GM19328 (cell line): ENCODE measurements at regions not wholly inside any gene's neighbourhood (a gene's known extent, or its start where the extent isn't known, plus 50 kb on each side); places are given as distances from the start of the nearest gene placed in this dataset.

ENCODE experiments used
- ATAC-seq: cut with Tn5 transposase; IDR thresholded peaks from one replicate; pipeline ENCODE4 v1.9.1; 2021; ENCODE audit warnings: mild to moderate bottlenecking, moderate library complexity; ENCODE audit not compliant: unreplicated experiment

DNA sequence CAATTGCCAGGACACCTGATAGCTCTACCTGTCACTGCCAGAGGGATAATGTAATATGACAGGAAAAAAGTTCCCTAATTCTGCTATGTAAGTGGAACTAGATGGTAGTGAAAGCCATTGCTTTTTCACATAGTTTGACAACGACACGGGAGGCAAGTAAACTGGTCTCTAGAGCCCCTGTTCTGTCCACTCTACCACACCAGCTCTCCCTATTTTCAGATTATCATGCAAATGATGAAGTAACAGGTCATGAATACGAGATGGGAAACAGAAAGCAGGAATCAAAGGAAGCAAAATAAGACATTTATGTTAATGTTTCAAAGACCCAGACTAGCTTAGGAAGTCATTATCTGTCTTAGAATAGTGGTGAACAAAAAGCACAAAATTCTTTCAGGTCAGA, 56.2 kb downstream of the TAF11L14 start:
- ATAC-seq = no peak

DNA sequence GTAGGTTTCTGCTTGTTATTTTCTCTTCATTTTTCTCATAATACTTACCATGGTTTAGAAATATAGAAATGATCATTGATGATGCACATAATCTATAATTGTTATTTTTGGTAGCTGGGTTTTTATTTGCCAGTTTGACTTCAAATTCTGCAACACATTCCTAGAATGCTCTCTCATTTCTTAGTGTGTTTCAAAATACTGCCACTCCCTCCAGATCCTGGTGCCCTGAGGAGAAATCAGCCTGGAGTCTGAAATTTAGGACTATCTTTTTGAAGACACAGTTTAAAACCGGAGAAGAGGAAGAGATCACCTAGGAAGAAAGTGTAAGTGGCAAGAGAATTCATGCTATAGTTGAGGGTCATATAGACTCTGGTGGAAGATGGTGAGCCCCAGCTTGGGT, 57.5 kb downstream of the TAF11L14 start:
- no peak for ATAC-seq

DNA sequence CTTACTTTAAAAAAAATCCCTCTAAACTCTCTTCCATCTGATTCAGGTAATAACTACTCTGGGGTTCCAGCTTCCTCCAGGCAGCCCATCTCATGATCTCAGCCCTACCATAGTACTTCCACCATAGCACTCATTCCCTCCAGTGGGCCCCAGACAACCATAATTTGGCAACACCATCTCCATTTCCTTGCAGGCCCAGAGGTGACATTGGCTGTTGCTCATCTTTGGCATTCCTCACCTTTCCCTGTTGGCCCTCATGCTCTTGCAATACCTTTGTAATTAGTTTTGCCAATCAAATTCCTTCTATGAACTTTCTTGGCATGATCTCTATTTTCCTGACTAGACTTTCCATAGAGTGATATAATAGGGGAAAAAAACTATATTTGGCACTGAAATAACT, 60.1 kb downstream of the TAF11L14 start:
- no peak for ATAC-seq

DNA sequence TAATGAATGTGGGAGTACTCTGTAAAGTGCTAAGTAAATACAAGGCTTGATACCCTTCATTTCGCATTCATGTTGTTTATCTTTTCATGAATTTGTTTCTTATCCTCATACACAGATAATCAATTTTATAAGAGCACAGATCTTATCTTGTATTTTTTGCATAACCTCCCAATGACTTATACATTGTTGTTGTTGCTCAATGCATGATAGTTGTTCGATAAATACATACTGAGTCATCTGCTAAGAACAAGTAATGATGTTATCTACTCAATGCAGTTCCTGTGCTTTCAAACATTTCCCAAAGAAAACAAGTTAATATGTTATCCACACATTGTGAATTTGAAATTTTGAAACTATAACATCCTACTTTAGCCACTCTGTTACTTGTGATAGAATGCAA, 60.7 kb downstream of the TAF11L14 start:
- ATAC-seq = no peak

DNA sequence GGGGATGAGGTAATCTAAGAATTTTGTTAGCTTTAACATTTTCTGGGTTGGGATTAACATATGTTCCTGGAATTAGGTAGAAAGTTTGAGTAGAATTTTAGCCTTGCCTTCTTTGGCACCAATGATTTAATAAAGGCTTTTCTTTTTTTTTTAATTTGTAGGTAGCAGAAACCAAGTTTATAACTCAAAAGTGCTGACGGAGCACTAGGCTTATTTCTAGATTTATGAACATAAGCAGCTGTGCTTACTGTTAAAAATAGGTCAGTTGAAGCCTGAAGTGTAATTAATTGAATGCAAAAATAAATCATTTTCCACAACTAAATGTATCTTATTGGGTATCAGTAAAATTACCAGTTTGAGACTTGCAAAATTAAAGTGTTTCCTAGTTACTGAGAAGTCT, 62.4 kb downstream of the TAF11L14 start:
- ATAC-seq = no peak

DNA sequence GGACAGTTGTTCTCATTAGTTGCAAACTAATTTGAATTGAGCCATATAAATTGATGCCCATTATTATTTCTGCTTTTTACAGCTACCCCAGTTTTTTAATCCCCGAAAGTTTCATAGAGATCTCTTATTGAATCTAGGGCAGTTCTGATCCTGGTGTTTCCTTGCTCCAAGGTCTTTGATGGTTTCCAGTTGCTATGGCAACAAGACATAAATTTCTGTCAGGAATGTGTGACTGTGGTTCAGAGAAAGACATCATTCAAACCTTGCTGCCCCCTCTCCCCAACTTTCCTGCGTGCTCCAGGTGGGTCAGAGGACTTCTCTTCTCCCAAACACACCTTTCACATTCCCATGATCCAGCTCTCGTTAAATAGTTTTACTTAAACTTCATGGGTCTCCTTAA, 63.4 kb downstream of the TAF11L14 start:
- no peak for ATAC-seq

DNA sequence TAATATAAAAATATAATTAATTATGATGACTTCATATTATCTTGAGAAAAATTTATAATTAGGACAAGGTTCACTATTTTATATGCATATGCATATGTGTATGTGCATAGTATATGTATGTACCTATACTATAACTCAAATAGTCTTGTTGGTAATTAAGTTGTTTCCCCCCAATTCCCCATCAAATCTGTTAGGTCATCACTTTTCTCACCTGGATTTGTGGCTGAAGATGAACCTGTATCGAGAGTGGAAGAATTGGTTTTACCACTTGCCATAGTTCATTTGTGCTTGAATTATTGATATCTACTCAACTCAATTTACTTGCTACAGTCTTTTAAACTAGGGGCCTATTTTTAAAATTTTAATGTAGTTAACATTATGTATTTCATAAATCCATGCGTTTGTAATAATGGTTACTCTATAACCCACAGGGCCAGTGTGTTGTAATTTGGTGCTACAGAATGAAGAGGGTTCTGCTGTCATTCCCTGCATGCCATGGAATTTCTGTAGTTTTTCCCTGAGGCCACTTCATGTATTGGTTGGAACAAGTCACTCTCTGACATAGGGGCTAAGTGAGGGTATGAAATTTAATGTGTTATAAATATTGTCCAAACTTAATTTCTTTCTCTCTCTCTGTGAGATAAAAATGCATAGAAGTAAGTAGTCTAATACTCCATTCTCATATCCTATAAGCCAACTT, 74.9 kb downstream of the TAF11L14 start:
- ATAC-seq = no peak

DNA sequence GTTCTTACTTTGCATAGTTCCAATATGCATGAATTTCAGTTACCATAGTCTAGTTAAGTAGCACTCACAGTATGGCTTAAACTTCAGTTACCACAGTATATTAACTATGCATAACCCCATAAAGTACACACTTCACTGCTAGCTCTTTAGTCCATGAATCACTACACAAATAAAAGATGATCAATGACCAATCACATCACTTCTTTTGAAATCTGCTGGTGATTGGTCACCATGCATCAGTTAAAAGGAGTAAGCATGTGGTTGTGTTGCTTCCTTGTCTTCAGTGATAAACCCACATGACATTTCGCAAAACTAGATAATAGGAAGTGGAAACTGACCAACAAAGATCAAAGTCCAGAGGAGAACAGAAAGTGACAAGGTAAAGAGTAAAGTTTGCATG, 79.0 kb downstream of the TAF11L14 start:
- no peak for ATAC-seq

DNA sequence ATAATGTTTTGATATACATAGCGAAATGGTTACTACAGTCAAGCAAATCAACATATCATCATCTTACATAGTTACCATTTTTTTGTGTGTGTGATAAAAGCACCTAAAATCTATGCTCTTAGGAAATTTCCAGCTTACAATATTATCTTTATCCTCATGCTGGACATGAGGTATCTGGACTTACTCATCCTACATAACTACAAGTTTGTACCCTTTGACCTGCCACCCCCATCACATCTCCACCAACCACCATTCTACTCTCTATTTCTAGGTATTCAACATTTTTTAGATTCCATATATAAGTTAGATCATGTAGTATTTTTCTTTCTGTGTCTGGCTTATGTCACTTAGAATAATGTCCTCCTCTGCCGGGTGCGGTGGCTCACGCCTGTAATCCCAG, 79.9 kb downstream of the TAF11L14 start:
- no peak for ATAC-seq

DNA sequence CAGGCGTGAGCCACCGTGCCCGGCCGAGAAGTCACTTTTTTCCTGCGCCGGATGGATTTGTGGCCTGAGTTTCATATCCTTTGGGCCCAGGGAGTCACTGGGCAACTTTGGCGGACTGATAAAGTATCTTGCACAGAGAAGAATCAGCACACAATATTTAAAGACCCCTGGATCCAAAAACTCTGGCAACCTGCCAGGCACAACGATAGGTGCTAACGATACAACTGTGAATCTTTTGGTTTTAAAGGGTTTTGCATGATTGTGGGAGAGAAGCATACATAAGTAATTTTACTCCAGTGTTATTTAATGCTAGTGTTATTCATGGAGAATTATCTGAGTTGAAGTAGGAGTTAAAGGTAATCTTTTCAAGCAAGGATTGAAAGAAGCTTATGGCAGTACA, 85.3 kb downstream of the TAF11L14 start:
- ATAC-seq = no peak

DNA sequence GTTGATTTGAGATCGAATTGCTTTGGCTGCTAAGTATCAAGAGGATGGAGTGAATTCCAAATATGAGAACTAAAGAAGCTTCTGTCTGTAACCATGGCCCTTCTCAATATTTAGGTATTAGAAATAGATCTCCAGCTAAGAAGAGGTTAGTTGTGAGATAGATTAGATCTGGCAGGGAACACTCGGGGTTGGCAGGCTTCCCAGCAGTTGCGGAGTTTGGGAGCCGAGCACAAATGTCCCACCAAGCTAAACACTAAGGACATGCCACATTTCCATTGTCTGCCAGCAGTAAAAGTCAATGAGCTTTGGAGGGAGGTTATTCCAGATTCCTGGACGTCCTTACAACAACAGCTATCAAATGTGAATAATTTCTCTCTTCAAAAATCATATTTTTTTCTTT, 85.8 kb downstream of the TAF11L14 start:
- no peak for ATAC-seq

DNA sequence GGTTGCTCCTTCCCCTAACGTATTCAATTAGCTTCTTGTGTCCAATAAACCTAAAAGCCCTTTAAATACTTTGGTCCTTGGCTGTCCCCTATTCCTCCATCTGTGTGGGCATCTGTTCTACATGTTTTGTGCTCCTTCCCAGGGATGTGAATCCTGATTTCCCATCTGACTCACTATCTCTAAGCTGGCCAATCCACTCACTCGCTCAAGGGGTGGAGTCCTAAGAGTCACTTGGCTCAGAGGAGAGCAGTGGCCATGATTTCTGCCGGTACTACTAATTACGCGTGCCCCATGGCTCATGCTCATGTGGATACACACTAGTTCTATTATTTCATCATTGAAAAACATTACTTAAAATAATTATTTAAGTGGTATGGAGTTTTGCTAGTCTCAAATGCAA, 89.6 kb downstream of the TAF11L14 start:
- ATAC-seq = no peak

DNA sequence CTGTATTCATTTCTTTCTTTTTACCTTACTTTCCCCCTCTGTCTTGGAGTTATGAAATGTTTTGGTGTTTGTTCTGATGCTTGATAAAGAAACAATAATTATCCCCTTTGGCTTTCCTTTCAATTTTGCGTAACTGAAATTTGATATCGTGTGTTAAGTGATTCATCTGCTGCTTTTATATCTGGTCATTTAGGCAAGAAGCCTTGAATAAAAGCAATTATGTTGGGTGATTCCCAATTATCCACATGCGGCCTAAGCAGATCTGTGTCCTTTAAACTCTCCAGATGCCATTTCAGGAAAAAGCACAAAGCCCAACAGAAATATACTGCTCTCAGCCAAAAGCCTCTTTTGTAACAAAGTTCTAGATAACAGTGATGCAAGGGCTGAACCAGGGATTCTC, 92.8 kb downstream of the TAF11L14 start:
- no peak for ATAC-seq

DNA sequence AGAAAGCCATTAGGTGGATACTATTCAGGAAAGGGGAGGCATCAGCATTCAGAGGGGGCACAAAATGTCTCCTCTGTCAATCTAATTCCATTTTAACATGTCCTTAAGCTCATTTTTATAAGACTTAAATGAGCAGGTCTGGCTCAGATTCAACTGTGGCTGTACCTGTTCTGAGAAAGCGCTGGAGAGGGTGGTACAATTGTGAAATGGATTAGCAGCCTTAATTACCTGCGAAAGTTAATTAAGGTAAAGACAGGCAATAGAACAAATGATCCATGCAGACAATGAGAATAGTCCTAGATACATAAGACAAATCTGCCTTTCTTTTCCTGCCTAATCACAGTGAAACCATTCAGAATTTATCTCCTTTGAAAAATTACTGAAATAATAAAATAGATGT, 96.2 kb downstream of the TAF11L14 start:
- no peak for ATAC-seq

DNA sequence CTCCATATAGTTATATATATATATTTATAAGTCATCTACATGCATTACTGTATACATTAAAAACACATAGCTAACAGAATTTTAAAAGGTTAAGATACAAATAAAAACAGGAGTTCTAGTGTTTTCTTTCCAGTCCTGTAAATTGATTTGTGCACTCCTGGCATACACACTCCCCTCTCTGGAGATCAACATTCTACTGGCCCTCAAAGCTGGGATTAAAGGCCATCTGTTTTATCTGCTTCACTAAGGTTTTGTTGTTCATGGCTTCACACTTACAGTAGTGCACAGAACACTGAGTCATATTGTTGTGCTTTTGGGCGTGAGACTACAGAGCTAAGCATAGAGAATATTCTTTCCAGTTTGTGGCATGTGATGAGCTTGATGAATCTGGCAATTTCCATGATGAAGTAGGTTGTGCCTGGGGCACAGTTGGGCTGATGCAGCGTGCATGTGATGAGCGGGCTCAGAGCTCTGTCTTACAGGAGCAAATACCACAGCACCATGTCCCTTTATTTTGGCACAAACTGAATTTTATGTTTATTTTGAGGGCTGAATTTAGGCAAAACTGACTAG, 98.2 kb downstream of the TAF11L14 start:
- no peak for ATAC-seq

DNA sequence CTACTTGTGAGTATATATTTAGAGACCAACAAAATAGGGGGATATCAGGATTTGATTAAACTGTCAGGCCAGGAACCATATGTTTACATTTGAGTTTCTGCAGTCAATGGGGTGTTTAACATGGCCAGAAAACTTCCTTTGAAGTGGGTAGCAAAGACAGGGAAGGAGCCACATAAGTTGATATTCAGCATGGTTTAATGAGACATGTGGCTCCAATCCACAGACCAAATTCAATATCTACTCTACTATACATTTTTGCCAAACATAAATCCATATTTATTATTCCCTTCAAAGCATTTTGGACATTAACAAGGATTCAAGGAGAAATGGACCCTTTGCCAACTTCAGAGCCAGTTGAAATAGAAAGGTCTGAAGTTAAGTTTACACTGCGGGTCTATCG, 99.8 kb downstream of the TAF11L14 start:
- ATAC-seq = no peak

DNA sequence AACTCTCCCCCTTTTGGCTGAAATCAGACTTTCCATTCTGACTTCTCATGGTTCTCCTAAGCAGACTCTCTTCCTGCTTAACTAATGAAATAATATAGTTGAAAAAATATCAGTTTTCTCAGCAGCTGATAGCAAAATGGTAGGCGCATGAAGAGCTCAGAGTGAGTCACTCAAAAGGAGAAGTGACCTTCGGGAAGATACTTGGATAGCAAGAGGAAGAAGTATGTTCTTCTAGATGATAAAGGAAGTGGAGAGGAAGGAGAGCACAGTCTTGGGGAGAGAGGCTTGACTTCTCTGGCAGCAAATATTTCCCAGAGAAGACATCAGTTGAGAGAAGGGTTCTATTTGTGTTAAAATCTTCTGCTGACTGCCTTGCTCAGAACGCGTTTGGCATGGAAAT, 101.5 kb downstream of the TAF11L14 start:
- ATAC-seq = no peak

DNA sequence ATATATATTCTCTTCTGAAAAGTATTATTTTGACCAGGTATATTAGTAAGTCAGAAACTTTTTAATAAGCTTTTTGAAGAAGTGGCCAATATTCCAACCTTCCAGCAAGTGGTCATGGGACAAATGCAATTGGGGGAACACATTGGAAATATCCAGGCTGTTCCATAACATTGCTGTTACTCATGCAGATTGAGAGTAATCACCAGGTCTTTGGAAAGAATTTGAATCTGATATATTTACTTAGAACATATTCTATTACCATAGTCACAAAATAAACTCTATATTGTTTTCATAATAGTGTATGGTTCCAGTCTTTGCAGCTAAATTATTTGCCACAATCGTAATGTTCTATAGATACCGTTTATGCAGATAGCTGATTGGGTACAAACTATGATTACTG, 102.8 kb downstream of the TAF11L14 start:
- ATAC-seq = no peak

DNA sequence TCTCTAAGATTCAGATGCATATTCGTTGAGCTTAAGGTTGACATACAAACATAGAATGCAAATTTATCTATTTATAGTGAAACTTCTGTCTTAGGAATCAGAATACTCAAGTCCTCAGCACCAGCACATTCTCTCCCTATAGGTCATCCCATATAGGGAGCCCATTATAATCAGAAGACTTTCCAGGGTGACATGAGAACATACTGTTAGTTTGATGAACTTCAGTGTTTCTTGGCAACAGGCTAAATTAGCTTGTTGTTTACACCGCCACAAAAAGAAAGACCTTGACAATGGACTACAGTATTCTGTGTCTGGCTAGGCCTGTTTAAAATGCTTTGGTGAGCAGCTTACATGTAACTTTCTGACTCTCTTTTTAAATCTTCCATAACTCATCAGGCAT, 104.2 kb downstream of the TAF11L14 start:
- no peak for ATAC-seq

DNA sequence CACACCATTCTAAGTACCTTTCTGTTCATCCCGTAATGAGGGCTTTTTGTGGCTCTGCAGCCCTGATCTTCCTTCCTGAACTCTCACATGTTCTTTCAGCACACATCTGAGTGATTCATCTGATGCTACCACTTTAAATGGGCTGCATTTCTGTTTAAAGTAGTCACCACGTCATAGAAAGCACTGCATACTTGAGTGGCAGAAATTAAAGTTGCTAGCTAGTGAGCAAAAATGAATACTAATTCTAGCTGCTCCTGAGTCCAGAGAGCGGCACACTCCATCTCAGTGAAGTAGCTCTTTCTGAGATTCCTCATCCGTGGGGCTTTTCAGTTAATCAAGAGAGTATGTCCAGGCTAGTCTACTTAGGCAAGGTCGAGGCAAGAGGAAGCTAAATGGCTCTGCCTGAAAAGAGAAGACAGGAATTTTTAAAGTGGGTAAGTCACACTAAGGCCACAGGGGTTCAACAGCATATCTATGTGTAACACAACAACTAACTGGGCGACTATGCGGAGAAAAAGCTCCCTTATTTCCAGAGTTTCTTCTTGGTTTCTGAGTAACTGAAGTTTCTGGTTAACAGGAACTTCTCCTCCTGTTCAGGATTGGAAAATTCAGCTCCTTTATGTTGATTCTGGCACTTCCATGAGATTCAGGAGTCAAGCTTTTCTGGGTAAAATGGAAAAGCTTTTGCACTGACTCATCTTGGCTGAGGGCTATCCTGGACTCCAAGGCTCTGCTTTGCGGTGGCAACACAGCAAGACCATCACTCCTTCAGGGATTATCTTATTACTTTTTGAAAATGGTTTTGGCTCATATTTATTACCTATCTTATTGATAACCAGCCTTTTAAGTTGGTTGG, 109.5 kb downstream of the TAF11L14 start:
- no peak for ATAC-seq

DNA sequence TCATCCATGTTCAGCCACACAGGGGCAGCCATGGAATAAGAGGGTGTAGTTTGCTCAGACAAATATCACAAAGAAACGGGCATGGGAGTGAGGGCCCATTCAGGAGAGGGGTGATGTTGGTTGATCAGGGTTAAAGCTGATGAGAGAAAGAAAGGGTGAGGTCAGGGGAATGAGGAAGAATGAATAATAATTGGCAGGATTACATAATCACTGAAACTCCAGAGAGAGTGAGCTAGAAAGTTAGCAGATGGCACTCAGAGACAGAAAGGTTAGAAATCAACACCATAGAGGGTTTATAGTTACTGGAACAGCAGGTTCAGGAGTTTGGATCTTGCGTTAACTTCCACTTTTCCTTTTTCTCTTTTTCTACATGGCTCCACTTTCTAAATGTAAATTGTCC, 113.9 kb downstream of the TAF11L14 start:
- no peak for ATAC-seq

DNA sequence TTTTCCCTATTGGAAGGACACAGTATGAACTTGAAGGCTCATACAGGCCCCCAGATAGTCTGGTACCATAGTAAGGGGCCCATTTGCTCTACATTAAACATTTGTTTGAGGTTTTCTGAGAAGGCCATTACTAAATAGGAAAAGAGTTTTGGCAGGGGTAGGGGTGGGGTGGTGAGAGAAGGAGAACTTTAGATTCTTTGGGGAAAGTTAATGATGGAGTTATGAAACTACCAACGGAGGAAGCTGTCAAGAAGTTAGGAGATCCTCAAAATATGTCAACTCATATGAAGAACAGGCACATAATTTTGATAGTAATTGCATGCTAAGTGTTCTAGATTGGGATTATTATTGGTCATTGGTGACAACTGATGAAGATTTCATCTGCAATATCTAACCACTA, 114.7 kb downstream of the TAF11L14 start:
- no peak for ATAC-seq
